HCT116 (cell line): ENCODE measurements at regions not wholly inside any gene's neighbourhood (a gene's known extent, or its start where the extent isn't known, plus 50 kb on each side); places are given as distances from the start of the nearest gene placed in this dataset.

Source experiments
- ATAC-seq: fragments of 200-7000 bp; cut with Tn5 transposase; 2 replicates; pipeline ENCODE4 v1.9.1; 2020; ENCODE audit warnings: mild to moderate bottlenecking, moderate library complexity
- BruUV-seq: library from RNA; stranded (reverse); fragments of 400-500 nt; replicated peaks from 2 replicates; lab custom pipeline; 2021; lab: Mats Ljungman, UMichigan
- CTCF ChIA-PET: fragments of 300-600 bp; sonication (Branson Sonifier 250); formaldehyde crosslinking; loops from one replicate; lab custom pipeline; 2021; ENCODE audit warnings: antibody characterized with exemption; lab: Charles Lee
- POLR2A ChIA-PET: fragments of 300-600, 350-600 bp; sonication (Branson Sonifier 250); formaldehyde crosslinking; loops from one replicate; lab custom pipeline; 2021; ENCODE audit warnings: antibody characterized with exemption; lab: Charles Lee
- RAD21 ChIA-PET, 2 experiments: fragments of 300-600 bp; sonication (Branson Sonifier 250); formaldehyde crosslinking; loops; one replicate each; lab custom pipeline; 2023; ENCODE audit warnings: low total read pairs in 2 of 2; ENCODE audit not compliant: uncharacterized antibody in 2 of 2, unreplicated experiment in 2 of 2, low non-redundant PET in 1 of 2; lab: Charles Lee
- DNase-seq: peaks from one replicate; pipeline ENCODE4 v3.0.0-alpha.2; 2010; ENCODE audit warnings: low read depth, low spot score
- H2AFZ ChIP-seq: fragments of 200-600 bp; shearing (Covaris generic), sonication (generic); 2 replicates; pipeline ENCODE4 v1.6.1; 2017; ENCODE audit warnings: low read depth, mixed run types, mixed read lengths, antibody characterized with exemption, low read length; ENCODE audit not compliant: poor library complexity, severe bottlenecking
- H3K27ac ChIP-seq: 2 replicates; pipeline ENCODE4 v1.5.1; 2012; ENCODE audit warnings: low read depth, low read length
- H3K27me3 ChIP-seq: fragments of 200-600 bp; sonication (generic); 2 replicates; pipeline ENCODE4 v1.6.1; 2016; ENCODE audit warnings: mixed run types, low read length, mixed read lengths; ENCODE audit not compliant: insufficient read depth
- H3K36me3 ChIP-seq, 2 experiments: fragments of 200-500 bp in 1 of 2; fragments of 200-600 bp in 1 of 2; sonication (Bioruptor generic) in 1 of 2; sonication (generic) in 1 of 2; 2 replicates each; pipeline versions ENCODE4 v1.5.1 to v1.6.1; 2014 to 2016; ENCODE audit warnings: low read length in 2 of 2, inconsistent platforms in 1 of 2, mixed read lengths in 1 of 2, mixed run types in 1 of 2; ENCODE audit not compliant: insufficient read depth in 2 of 2, control insufficient read depth in 1 of 2
- H3K4me1 ChIP-seq, 2 experiments: fragments of 200-600 bp in 1 of 2; sonication (generic) in 1 of 2; 2 replicates each; pipeline versions ENCODE4 v1.5.1 to v1.6.1; 2012 to 2017; ENCODE audit warnings: low read length in 2 of 2, inconsistent platforms in 1 of 2, mild to moderate bottlenecking in 1 of 2, mixed read lengths in 1 of 2, mixed run types in 1 of 2, moderate library complexity in 1 of 2; ENCODE audit not compliant: insufficient read depth in 2 of 2, control insufficient read depth in 1 of 2
- H3K4me2 ChIP-seq: fragments of 200-600 bp; sonication (generic); 2 replicates; pipeline ENCODE4 v1.6.1; 2017; ENCODE audit warnings: mixed run types, low read length, mixed read lengths
- H3K4me3 ChIP-seq, 2 experiments: fragments of 200-600 bp in 1 of 2; sonication (generic) in 1 of 2; replicated peaks in 1 of 2; 2 replicates each; pipeline ENCODE4 v1.5.1; 2011 to 2016; ENCODE audit warnings: low read length in 2 of 2, control low read depth in 1 of 2, low read depth in 1 of 2, mild to moderate bottlenecking in 1 of 2, mixed read lengths in 1 of 2, mixed run types in 1 of 2
- H3K79me2 ChIP-seq: fragments of 200-600 bp; sonication (generic); 2 replicates; pipeline ENCODE4 v1.6.1; 2017; ENCODE audit warnings: mild to moderate bottlenecking, mixed run types, low read length, moderate library complexity, mixed read lengths; ENCODE audit not compliant: insufficient read depth
- H3K9ac ChIP-seq: fragments of 200-600 bp; sonication (generic); 2 replicates; pipeline ENCODE4 v1.6.1; 2016; ENCODE audit warnings: low read length, mixed read lengths
- H3K9me2 ChIP-seq: fragments of 200-600 bp; sonication (generic), shearing (Covaris generic); 2 replicates; pipeline ENCODE4 v1.6.1; 2017; ENCODE audit warnings: mixed run types, mild to moderate bottlenecking, moderate library complexity; ENCODE audit not compliant: insufficient read depth
- H3K9me3 ChIP-seq, 2 experiments: fragments of 200-500 bp in 1 of 2; fragments of 200-600 bp in 1 of 2; sonication (Bioruptor generic) in 1 of 2; sonication (generic) in 1 of 2; 2 replicates each; pipeline ENCODE4 v1.6.1; 2014 to 2017; ENCODE audit warnings: low read length in 2 of 2, mixed read lengths in 2 of 2, inconsistent platforms in 1 of 2, low read depth in 1 of 2, mild to moderate bottlenecking in 1 of 2, mixed run types in 1 of 2, moderate library complexity in 1 of 2; ENCODE audit not compliant: control insufficient read depth in 1 of 2, insufficient read depth in 1 of 2
- H4K20me1 ChIP-seq: fragments of 200-600 bp; sonication (generic), shearing (Covaris generic); 2 replicates; pipeline ENCODE4 v1.6.1; 2017; ENCODE audit warnings: mixed run types, mild to moderate bottlenecking, moderate library complexity; ENCODE audit not compliant: insufficient read depth
- ATF3 ChIP-seq: IDR thresholded peaks from 2 replicates; pipeline ENCODE4 v1.6.1; 2012
- CBX3 ChIP-seq: IDR thresholded peaks from 2 replicates; pipeline ENCODE4 v1.6.1; 2012; ENCODE audit warnings: low read depth
- CEBPB ChIP-seq: IDR thresholded peaks from 2 replicates; pipeline ENCODE4 v1.6.1; 2012; ENCODE audit warnings: low read depth
- ELF1 ChIP-seq: IDR thresholded peaks from 2 replicates; pipeline ENCODE4 v1.6.1; 2012; ENCODE audit warnings: low read depth, borderline replicate concordance
- EZH2 ChIP-seq: fragments of 200-600 bp; sonication (generic); IDR thresholded peaks from 2 replicates; pipeline ENCODE4 v1.6.1; 2017; ENCODE audit warnings: antibody characterized with exemption, mixed run types
- EZH2phosphoT487 ChIP-seq: fragments of 200-600 bp; IDR thresholded peaks from 2 replicates; pipeline ENCODE4 v1.6.1; 2018; ENCODE audit warnings: antibody characterized with exemption, borderline replicate concordance
- FOSL1 ChIP-seq: IDR thresholded peaks from 2 replicates; pipeline ENCODE4 v1.6.1; 2012; ENCODE audit warnings: low read depth
- JUND ChIP-seq: IDR thresholded peaks from 2 replicates; pipeline ENCODE4 v1.6.1; 2012
- MAX ChIP-seq: IDR thresholded peaks from 2 replicates; pipeline ENCODE4 v1.6.1; 2012
- POLR2A ChIP-seq: IDR thresholded peaks from 2 replicates; pipeline ENCODE4 v1.7.0; 2011; ENCODE audit warnings: borderline replicate concordance; ENCODE audit not compliant: insufficient read depth, insufficient read length; ENCODE audit errors: extremely low read depth
- RAD21 ChIP-seq: IDR thresholded peaks from 2 replicates; pipeline ENCODE4 v1.6.1; 2012; ENCODE audit warnings: low read depth, mild to moderate bottlenecking
- REST ChIP-seq: IDR thresholded peaks from 2 replicates; pipeline ENCODE4 v1.6.1; 2012; ENCODE audit warnings: low read depth
- SRF ChIP-seq: IDR thresholded peaks from 2 replicates; pipeline ENCODE4 v1.6.1; 2012; ENCODE audit warnings: low read depth
- TCF7L2 ChIP-seq: IDR thresholded peaks from 2 replicates; pipeline ENCODE4 v1.7.0; 2011; ENCODE audit warnings: borderline replicate concordance, inconsistent platforms; ENCODE audit not compliant: insufficient read depth, insufficient read length; ENCODE audit errors: extremely low read depth
- YY1 ChIP-seq: IDR thresholded peaks from 2 replicates; pipeline ENCODE4 v1.6.1; 2011; ENCODE audit warnings: low read length, low read depth, moderate library complexity, mild to moderate bottlenecking; ENCODE audit not compliant: insufficient replicate concordance; ENCODE audit errors: extremely low read depth
- ZFX ChIP-seq: fragments of 450-650 bp; IDR thresholded peaks from 2 replicates; pipeline ENCODE4 v1.6.1; 2017
- ZNF274 ChIP-seq: fragments of 200-500 bp; sonication (Bioruptor generic); IDR thresholded peaks from 2 replicates; pipeline ENCODE4 v1.6.1; 2014; ENCODE audit warnings: mild to moderate bottlenecking, low read depth, low read length, inconsistent platforms
- intact Hi-C: fragments of 100-400 bp; cut with micrococcal nuclease; formaldehyde crosslinking; loops from 2 replicates; pipeline ENCODE4 v1.10.0; 2022

- CTCF ChIA-PET: no interaction called here
- BruUV-seq: no TSS peak
- no peak overlapping the region for H2AFZ ChIP-seq
- H3K79me2 ChIP-seq: no peaks in the 10 kb centered on the region
- no peaks in the 10 kb centered on the region; the same call in 1 of the 2 replicates for H4K20me1 ChIP-seq
- H3K9me3 ChIP-seq: no peaks in the 10 kb centered on the region; a peak in 2 of 4 replicates
- no peak overlapping the region for H3K9ac ChIP-seq
- no peaks in the 10 kb centered on the region for H3K4me1 ChIP-seq
- no peaks in the 10 kb centered on the region for H3K36me3 ChIP-seq
- no peak overlapping the region for H3K27ac ChIP-seq
- intact Hi-C loops: no loop called here
- DNase-seq: no peak
- H3K27me3 ChIP-seq: no peaks in the 10 kb centered on the region
- RAD21 ChIA-PET: no interaction called here
- POLR2A ChIA-PET: no interaction called here
- H3K9me2 ChIP-seq: no peaks in the 10 kb centered on the region
- H3K4me3 ChIP-seq: no peak overlapping the region
- TF ChIP-seq YY1: no peak
- TF ChIP-seq JUND: no peak
- TF ChIP-seq CEBPB: no peak
- no peak for TF ChIP-seq POLR2A
- TF ChIP-seq MAX: no peak
- TF ChIP-seq, all 23 proteins: peak for 0
- no peak overlapping the region for H3K4me2 ChIP-seq
- no peak for ATAC-seq
Observed at GRCh38 chr11:96948066-96948465, 558.3 kb downstream of the JRKL start.

GRCh38 chr11:96949464-96949863 lies 559.7 kb downstream of the JRKL start:
- Histone ChIP-seq H3K4me3 (no peak overlapping the region), H3K27me3 (no peaks in the 10 kb centered on the region), H4K20me1 (no peaks in the 10 kb centered on the region; the same call in 1 of the 2 replicates), H3K9me3 (no peaks in the 10 kb centered on the region; a peak in 2 of 4 replicates), H3K9me2 (no peaks in the 10 kb centered on the region), H3K4me1 (no peaks in the 10 kb centered on the region), H3K4me2 (no peak overlapping the region), H3K9ac (no peak overlapping the region), H3K79me2 (no peaks in the 10 kb centered on the region), H3K27ac (no peak overlapping the region), H2AFZ (no peak overlapping the region), H3K36me3 (no peaks in the 10 kb centered on the region)
- CTCF ChIA-PET: no interaction called here
- TF ChIP-seq CEBPB (no peak), TCF7L2 (no peak), SRF (no peak), ZFX (no peak), REST (no peak), POLR2A (no peak), CBX3 (no peak), FOSL1 (no peak), ATF3 (no peak), MAX (no peak), YY1 (no peak), ZNF274 (no peak), ELF1 (no peak), EZH2 (no peak), JUND (no peak), RAD21 (no peak), EZH2phosphoT487 (no peak)
- DNase-seq (no peak), ATAC-seq (no peak)
- RAD21 ChIA-PET: no interaction called here
- POLR2A ChIA-PET: no interaction called here
- no TSS peak for BruUV-seq
- intact Hi-C loops: no loop called here
